HCT116 (cell line): ENCODE measurements at regions not wholly inside any gene's neighbourhood (a gene's known extent, or its start where the extent isn't known, plus 50 kb on each side); places are given as distances from the start of the nearest gene placed in this dataset.

Experiments
- ATAC-seq: fragments of 200-7000 bp; cut with Tn5 transposase; 2 replicates; pipeline ENCODE4 v1.9.1; 2020; ENCODE audit warnings: mild to moderate bottlenecking, moderate library complexity
- BruUV-seq: library from RNA; stranded (reverse); fragments of 400-500 nt; replicated peaks from 2 replicates; lab custom pipeline; 2021; lab: Mats Ljungman, UMichigan
- CTCF ChIA-PET: fragments of 300-600 bp; sonication (Branson Sonifier 250); formaldehyde crosslinking; loops from one replicate; lab custom pipeline; 2021; ENCODE audit warnings: antibody characterized with exemption; lab: Charles Lee
- POLR2A ChIA-PET: fragments of 300-600, 350-600 bp; sonication (Branson Sonifier 250); formaldehyde crosslinking; loops from one replicate; lab custom pipeline; 2021; ENCODE audit warnings: antibody characterized with exemption; lab: Charles Lee
- RAD21 ChIA-PET, 2 experiments: fragments of 300-600 bp; sonication (Branson Sonifier 250); formaldehyde crosslinking; loops; one replicate each; lab custom pipeline; 2023; ENCODE audit warnings: low total read pairs in 2 of 2; ENCODE audit not compliant: uncharacterized antibody in 2 of 2, unreplicated experiment in 2 of 2, low non-redundant PET in 1 of 2; lab: Charles Lee
- DNase-seq: peaks from one replicate; pipeline ENCODE4 v3.0.0-alpha.2; 2010; ENCODE audit warnings: low read depth, low spot score
- H2AFZ ChIP-seq: fragments of 200-600 bp; shearing (Covaris generic), sonication (generic); 2 replicates; pipeline ENCODE4 v1.6.1; 2017; ENCODE audit warnings: low read depth, mixed run types, mixed read lengths, antibody characterized with exemption, low read length; ENCODE audit not compliant: poor library complexity, severe bottlenecking
- H3K27ac ChIP-seq: 2 replicates; pipeline ENCODE4 v1.5.1; 2012; ENCODE audit warnings: low read depth, low read length
- H3K27me3 ChIP-seq: fragments of 200-600 bp; sonication (generic); 2 replicates; pipeline ENCODE4 v1.6.1; 2016; ENCODE audit warnings: mixed run types, low read length, mixed read lengths; ENCODE audit not compliant: insufficient read depth
- H3K36me3 ChIP-seq, 2 experiments: fragments of 200-500 bp in 1 of 2; fragments of 200-600 bp in 1 of 2; sonication (Bioruptor generic) in 1 of 2; sonication (generic) in 1 of 2; 2 replicates each; pipeline versions ENCODE4 v1.5.1 to v1.6.1; 2014 to 2016; ENCODE audit warnings: low read length in 2 of 2, inconsistent platforms in 1 of 2, mixed read lengths in 1 of 2, mixed run types in 1 of 2; ENCODE audit not compliant: insufficient read depth in 2 of 2, control insufficient read depth in 1 of 2
- H3K4me1 ChIP-seq, 2 experiments: fragments of 200-600 bp in 1 of 2; sonication (generic) in 1 of 2; 2 replicates each; pipeline versions ENCODE4 v1.5.1 to v1.6.1; 2012 to 2017; ENCODE audit warnings: low read length in 2 of 2, inconsistent platforms in 1 of 2, mild to moderate bottlenecking in 1 of 2, mixed read lengths in 1 of 2, mixed run types in 1 of 2, moderate library complexity in 1 of 2; ENCODE audit not compliant: insufficient read depth in 2 of 2, control insufficient read depth in 1 of 2
- H3K4me2 ChIP-seq: fragments of 200-600 bp; sonication (generic); 2 replicates; pipeline ENCODE4 v1.6.1; 2017; ENCODE audit warnings: mixed run types, low read length, mixed read lengths
- H3K4me3 ChIP-seq, 2 experiments: fragments of 200-600 bp in 1 of 2; sonication (generic) in 1 of 2; replicated peaks in 1 of 2; 2 replicates each; pipeline ENCODE4 v1.5.1; 2011 to 2016; ENCODE audit warnings: low read length in 2 of 2, control low read depth in 1 of 2, low read depth in 1 of 2, mild to moderate bottlenecking in 1 of 2, mixed read lengths in 1 of 2, mixed run types in 1 of 2
- H3K79me2 ChIP-seq: fragments of 200-600 bp; sonication (generic); 2 replicates; pipeline ENCODE4 v1.6.1; 2017; ENCODE audit warnings: mild to moderate bottlenecking, mixed run types, low read length, moderate library complexity, mixed read lengths; ENCODE audit not compliant: insufficient read depth
- H3K9ac ChIP-seq: fragments of 200-600 bp; sonication (generic); 2 replicates; pipeline ENCODE4 v1.6.1; 2016; ENCODE audit warnings: low read length, mixed read lengths
- H3K9me2 ChIP-seq: fragments of 200-600 bp; sonication (generic), shearing (Covaris generic); 2 replicates; pipeline ENCODE4 v1.6.1; 2017; ENCODE audit warnings: mixed run types, mild to moderate bottlenecking, moderate library complexity; ENCODE audit not compliant: insufficient read depth
- H3K9me3 ChIP-seq, 2 experiments: fragments of 200-500 bp in 1 of 2; fragments of 200-600 bp in 1 of 2; sonication (Bioruptor generic) in 1 of 2; sonication (generic) in 1 of 2; 2 replicates each; pipeline ENCODE4 v1.6.1; 2014 to 2017; ENCODE audit warnings: low read length in 2 of 2, mixed read lengths in 2 of 2, inconsistent platforms in 1 of 2, low read depth in 1 of 2, mild to moderate bottlenecking in 1 of 2, mixed run types in 1 of 2, moderate library complexity in 1 of 2; ENCODE audit not compliant: control insufficient read depth in 1 of 2, insufficient read depth in 1 of 2
- H4K20me1 ChIP-seq: fragments of 200-600 bp; sonication (generic), shearing (Covaris generic); 2 replicates; pipeline ENCODE4 v1.6.1; 2017; ENCODE audit warnings: mixed run types, mild to moderate bottlenecking, moderate library complexity; ENCODE audit not compliant: insufficient read depth
- CBX3 ChIP-seq: IDR thresholded peaks from 2 replicates; pipeline ENCODE4 v1.6.1; 2012; ENCODE audit warnings: low read depth
- CEBPB ChIP-seq: IDR thresholded peaks from 2 replicates; pipeline ENCODE4 v1.6.1; 2012; ENCODE audit warnings: low read depth
- EGR1 ChIP-seq: IDR thresholded peaks from 2 replicates; pipeline ENCODE4 v1.6.1; 2012; ENCODE audit warnings: low read depth
- EZH2 ChIP-seq: fragments of 200-600 bp; sonication (generic); IDR thresholded peaks from 2 replicates; pipeline ENCODE4 v1.6.1; 2017; ENCODE audit warnings: antibody characterized with exemption, mixed run types
- FOSL1 ChIP-seq: IDR thresholded peaks from 2 replicates; pipeline ENCODE4 v1.6.1; 2012; ENCODE audit warnings: low read depth
- JUND ChIP-seq: IDR thresholded peaks from 2 replicates; pipeline ENCODE4 v1.6.1; 2012
- POLR2AphosphoS5 ChIP-seq: IDR thresholded peaks from 2 replicates; pipeline ENCODE4 v1.6.1; 2011; ENCODE audit warnings: mild to moderate bottlenecking, low read depth, low read length, moderate library complexity
- RAD21 ChIP-seq: IDR thresholded peaks from 2 replicates; pipeline ENCODE4 v1.6.1; 2012; ENCODE audit warnings: low read depth, mild to moderate bottlenecking
- SP1 ChIP-seq: IDR thresholded peaks from 2 replicates; pipeline ENCODE4 v1.6.1; 2012; ENCODE audit warnings: low read depth
- SRF ChIP-seq: IDR thresholded peaks from 2 replicates; pipeline ENCODE4 v1.6.1; 2012; ENCODE audit warnings: low read depth
- TCF7L2 ChIP-seq: IDR thresholded peaks from 2 replicates; pipeline ENCODE4 v1.7.0; 2011; ENCODE audit warnings: borderline replicate concordance, inconsistent platforms; ENCODE audit not compliant: insufficient read depth, insufficient read length; ENCODE audit errors: extremely low read depth
- YY1 ChIP-seq: IDR thresholded peaks from 2 replicates; pipeline ENCODE4 v1.6.1; 2011; ENCODE audit warnings: low read length, low read depth, moderate library complexity, mild to moderate bottlenecking; ENCODE audit not compliant: insufficient replicate concordance; ENCODE audit errors: extremely low read depth
- ZFX ChIP-seq: fragments of 450-650 bp; IDR thresholded peaks from 2 replicates; pipeline ENCODE4 v1.6.1; 2017
- intact Hi-C: fragments of 100-400 bp; cut with micrococcal nuclease; formaldehyde crosslinking; loops from 2 replicates; pipeline ENCODE4 v1.10.0; 2022
- TF ChIP-seq, protein P1 (sequence below): IDR thresholded peaks from 2 replicates; pipeline ENCODE4 v1.6.1; 2012
- TF ChIP-seq, protein P2 (sequence below): IDR thresholded peaks from 2 replicates; pipeline ENCODE4 v1.6.1; 2012; ENCODE audit warnings: low read depth
- TF ChIP-seq, protein P3 (sequence below): IDR thresholded peaks from 2 replicates; pipeline ENCODE4 v1.6.1; 2011; ENCODE audit warnings: mild to moderate bottlenecking, low read length, moderate library complexity; ENCODE audit not compliant: insufficient replicate concordance; ENCODE audit errors: extremely low read depth
- TF ChIP-seq, protein P4 (sequence below), 3 experiments: fragments of 200-600 bp in 1 of 3; sonication (generic) in 1 of 3; IDR thresholded peaks in 2 of 3; conservative IDR thresholded peaks in 1 of 3; 2 replicates each; pipeline ENCODE4 v1.5.1; 2012 to 2017; ENCODE audit warnings: low read depth in 2 of 3, low read length in 2 of 3, antibody characterized with exemption in 1 of 3, borderline replicate concordance in 1 of 3, control low read depth in 1 of 3, mild to moderate bottlenecking in 1 of 3, mixed read lengths in 1 of 3, mixed run types in 1 of 3, moderate library complexity in 1 of 3; ENCODE audit not compliant: insufficient read depth in 1 of 3
- TF ChIP-seq, protein P5 (sequence below): IDR thresholded peaks from 2 replicates; pipeline ENCODE4 v1.6.1; 2012

DNA sequence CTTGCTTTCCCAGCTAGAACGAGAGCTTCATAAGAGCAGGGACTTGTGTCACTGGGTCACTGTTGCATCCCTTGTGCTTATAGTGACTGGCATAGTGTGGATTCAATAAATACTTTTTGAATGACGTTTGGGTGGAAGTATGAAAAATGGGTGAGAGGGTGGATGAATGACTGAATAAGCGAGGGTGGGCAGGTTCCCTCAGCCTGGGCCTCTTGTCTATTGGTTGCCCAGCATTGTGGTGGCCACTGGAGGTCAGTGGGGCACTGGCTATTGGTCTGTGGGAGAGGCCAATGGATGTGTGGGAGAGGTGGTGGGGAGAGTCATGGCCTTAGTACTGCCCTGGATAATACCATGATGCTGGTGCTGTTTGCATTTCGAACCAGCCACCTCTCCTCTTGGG is 93.8 kb upstream of the SKOR2 start:
- no peaks in the 10 kb centered on the region for H3K79me2 ChIP-seq
- no peaks in the 10 kb centered on the region for H3K4me1 ChIP-seq
- ChIA-PET CTCF (no interaction called here), RAD21 (no interaction called here), POLR2A (no interaction called here)
- ATAC-seq (no peak), DNase-seq (no peak)
- no peaks in the 10 kb centered on the region for H4K20me1 ChIP-seq
- no peak overlapping the region for H3K27ac ChIP-seq
- no peak overlapping the region for H3K4me3 ChIP-seq
- H3K36me3 ChIP-seq, result no peaks in the 10 kb centered on the region
- no peaks in the 10 kb centered on the region for H3K9me3 ChIP-seq
- intact Hi-C loops, result loop anchor here (2.0 kb wide), 1 partner anchor 20 kb away; no protein-coding TSS in a partner anchor
- no peak overlapping the region for H2AFZ ChIP-seq
- H3K27me3 ChIP-seq, result peaks cover 39% of the 10 kb centered on the region
- TF ChIP-seq RAD21, result no peak
- TF ChIP-seq, protein P1, sequence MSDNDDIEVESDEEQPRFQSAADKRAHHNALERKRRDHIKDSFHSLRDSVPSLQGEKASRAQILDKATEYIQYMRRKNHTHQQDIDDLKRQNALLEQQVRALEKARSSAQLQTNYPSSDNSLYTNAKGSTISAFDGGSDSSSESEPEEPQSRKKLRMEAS, result no peak
- no peak for TF ChIP-seq TCF7L2
- TF ChIP-seq POLR2AphosphoS5, result no peak
- TF ChIP-seq, protein P2, sequence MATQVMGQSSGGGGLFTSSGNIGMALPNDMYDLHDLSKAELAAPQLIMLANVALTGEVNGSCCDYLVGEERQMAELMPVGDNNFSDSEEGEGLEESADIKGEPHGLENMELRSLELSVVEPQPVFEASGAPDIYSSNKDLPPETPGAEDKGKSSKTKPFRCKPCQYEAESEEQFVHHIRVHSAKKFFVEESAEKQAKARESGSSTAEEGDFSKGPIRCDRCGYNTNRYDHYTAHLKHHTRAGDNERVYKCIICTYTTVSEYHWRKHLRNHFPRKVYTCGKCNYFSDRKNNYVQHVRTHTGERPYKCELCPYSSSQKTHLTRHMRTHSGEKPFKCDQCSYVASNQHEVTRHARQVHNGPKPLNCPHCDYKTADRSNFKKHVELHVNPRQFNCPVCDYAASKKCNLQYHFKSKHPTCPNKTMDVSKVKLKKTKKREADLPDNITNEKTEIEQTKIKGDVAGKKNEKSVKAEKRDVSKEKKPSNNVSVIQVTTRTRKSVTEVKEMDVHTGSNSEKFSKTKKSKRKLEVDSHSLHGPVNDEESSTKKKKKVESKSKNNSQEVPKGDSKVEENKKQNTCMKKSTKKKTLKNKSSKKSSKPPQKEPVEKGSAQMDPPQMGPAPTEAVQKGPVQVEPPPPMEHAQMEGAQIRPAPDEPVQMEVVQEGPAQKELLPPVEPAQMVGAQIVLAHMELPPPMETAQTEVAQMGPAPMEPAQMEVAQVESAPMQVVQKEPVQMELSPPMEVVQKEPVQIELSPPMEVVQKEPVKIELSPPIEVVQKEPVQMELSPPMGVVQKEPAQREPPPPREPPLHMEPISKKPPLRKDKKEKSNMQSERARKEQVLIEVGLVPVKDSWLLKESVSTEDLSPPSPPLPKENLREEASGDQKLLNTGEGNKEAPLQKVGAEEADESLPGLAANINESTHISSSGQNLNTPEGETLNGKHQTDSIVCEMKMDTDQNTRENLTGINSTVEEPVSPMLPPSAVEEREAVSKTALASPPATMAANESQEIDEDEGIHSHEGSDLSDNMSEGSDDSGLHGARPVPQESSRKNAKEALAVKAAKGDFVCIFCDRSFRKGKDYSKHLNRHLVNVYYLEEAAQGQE, result no peak
- no peak for TF ChIP-seq EZH2
- TF ChIP-seq SRF, result no peak
- no peak for TF ChIP-seq JUND
- TF ChIP-seq CBX3, result no peak
- TF ChIP-seq CEBPB, result no peak
- TF ChIP-seq EGR1, result no peak
- no peak for TF ChIP-seq ZFX
- no peak for TF ChIP-seq YY1
- TF ChIP-seq, protein P3, sequence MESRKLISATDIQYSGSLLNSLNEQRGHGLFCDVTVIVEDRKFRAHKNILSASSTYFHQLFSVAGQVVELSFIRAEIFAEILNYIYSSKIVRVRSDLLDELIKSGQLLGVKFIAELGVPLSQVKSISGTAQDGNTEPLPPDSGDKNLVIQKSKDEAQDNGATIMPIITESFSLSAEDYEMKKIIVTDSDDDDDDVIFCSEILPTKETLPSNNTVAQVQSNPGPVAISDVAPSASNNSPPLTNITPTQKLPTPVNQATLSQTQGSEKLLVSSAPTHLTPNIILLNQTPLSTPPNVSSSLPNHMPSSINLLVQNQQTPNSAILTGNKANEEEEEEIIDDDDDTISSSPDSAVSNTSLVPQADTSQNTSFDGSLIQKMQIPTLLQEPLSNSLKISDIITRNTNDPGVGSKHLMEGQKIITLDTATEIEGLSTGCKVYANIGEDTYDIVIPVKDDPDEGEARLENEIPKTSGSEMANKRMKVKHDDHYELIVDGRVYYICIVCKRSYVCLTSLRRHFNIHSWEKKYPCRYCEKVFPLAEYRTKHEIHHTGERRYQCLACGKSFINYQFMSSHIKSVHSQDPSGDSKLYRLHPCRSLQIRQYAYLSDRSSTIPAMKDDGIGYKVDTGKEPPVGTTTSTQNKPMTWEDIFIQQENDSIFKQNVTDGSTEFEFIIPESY, result no peak
- no peak for TF ChIP-seq SP1
- TF ChIP-seq, protein P4, sequence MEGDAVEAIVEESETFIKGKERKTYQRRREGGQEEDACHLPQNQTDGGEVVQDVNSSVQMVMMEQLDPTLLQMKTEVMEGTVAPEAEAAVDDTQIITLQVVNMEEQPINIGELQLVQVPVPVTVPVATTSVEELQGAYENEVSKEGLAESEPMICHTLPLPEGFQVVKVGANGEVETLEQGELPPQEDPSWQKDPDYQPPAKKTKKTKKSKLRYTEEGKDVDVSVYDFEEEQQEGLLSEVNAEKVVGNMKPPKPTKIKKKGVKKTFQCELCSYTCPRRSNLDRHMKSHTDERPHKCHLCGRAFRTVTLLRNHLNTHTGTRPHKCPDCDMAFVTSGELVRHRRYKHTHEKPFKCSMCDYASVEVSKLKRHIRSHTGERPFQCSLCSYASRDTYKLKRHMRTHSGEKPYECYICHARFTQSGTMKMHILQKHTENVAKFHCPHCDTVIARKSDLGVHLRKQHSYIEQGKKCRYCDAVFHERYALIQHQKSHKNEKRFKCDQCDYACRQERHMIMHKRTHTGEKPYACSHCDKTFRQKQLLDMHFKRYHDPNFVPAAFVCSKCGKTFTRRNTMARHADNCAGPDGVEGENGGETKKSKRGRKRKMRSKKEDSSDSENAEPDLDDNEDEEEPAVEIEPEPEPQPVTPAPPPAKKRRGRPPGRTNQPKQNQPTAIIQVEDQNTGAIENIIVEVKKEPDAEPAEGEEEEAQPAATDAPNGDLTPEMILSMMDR (IDR thresholded peaks at IDR 0.05 in 2 of 3, conservative IDR thresholded peaks at IDR 0.05 in 1 of 3; ENCODE audit: borderline replicate concordance in 1 of 3, insufficient read depth in 1 of 3, low read depth in 2 of 3, low read length in 2 of 3), result no peak
- TF ChIP-seq FOSL1, result no peak
- TF ChIP-seq, protein P5, sequence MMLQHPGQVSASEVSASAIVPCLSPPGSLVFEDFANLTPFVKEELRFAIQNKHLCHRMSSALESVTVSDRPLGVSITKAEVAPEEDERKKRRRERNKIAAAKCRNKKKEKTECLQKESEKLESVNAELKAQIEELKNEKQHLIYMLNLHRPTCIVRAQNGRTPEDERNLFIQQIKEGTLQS, result no peak
- no TSS peak for BruUV-seq
- H3K4me2 ChIP-seq, result no peak overlapping the region
- no peak overlapping the region for H3K9ac ChIP-seq
- no peaks in the 10 kb centered on the region for H3K9me2 ChIP-seq
